ENCODE measurements at regions not wholly inside any gene's neighbourhood (a gene's known extent, or its start where the extent isn't known, plus 50 kb on each side); places are given as distances from the start of the nearest gene placed in this dataset.

- DNase-seq, result no peak
These were observed 373.1 kb upstream of the USP24 start for GRCh38 chr1:55588309-55588708.

DNA sequence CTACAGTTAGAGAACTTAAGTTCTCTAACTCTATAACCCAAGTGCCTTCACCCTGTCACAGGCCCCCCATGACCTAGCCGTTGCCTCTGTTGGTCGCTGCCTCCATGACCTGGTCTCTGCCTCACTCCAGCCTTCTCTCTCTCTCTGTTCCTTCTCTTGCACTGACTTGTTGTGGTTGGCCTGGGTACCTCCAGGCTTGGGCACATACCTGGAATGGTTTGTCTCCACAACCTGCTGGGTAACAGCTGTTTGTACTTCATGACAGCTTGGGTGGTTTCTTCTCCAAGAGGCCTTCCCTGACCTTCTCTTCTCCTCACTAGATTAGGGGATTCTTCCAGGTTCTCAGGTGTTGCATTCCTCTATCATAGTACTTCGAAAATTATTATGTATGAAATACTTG lies 371.6 kb upstream of the USP24 start:
- DNase-seq, result no peak

GRCh38 chr1:55585402-55585792 lies 370.2 kb upstream of the USP24 start:
- no peak for DNase-seq

- DNase-seq, result peak; percentile 69
These were observed 369.6 kb upstream of the USP24 start for GRCh38 chr1:55584526-55585401.

- DNase-seq, result no peak
These were observed 366.9 kb upstream of the USP24 start for GRCh38 chr1:55582084-55582483.

DNA sequence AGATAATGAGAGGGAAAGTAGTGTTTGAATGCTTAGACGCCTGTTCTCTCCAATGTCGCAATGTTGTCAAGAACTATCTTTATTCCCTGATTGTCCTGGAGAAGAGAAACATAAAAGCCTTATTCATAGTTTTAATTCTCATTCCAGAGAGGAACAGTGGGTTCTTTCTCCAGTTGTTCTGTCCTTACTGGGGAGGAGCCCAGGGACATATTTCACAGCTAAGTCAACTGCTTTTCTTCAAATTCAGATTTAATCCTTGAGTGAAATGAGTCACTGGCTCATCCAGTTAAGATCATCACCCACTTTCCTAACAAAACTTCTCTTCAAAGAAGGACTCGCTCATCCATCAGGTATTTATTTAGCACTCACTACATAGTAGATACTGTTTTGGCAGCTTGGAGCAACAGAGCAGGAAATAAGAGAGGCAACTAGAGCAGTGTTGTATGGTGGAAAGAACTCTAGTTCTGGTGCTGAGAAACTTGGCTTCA lies 365.7 kb upstream of the USP24 start:
- peak; percentile 11 for DNase-seq

DNA sequence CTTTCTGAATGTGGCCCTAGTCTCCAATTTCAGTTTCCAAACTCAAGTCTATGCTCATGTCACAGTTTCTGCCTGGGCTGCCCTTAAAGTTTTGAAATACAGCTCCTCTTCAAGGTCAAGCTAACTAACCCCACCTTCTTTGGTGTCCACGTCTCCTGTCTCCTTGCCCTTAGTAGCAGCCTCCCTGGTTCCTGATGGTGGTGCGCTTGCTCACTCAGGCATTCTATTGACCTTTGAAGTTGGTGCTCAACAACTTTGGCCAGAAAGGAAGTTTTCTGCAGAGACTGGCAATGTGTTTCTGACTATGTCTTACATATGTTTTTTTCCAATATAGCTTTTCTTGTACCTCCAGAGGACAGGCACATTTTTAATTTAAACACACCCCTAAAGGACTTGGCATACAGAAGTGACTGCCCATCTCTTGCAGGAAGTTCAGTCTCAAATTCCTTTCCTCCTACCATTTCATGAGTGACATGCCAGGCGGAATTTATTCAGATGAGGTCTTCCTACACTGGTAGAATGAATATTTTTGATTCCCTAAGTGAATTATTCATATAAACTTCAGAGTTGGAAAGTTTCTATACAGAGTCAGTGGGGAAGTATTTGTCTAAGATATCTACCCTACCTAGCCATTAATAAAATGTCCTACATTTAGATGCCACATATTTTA lies 364.3 kb upstream of the USP24 start:
- no peak for DNase-seq

DNA sequence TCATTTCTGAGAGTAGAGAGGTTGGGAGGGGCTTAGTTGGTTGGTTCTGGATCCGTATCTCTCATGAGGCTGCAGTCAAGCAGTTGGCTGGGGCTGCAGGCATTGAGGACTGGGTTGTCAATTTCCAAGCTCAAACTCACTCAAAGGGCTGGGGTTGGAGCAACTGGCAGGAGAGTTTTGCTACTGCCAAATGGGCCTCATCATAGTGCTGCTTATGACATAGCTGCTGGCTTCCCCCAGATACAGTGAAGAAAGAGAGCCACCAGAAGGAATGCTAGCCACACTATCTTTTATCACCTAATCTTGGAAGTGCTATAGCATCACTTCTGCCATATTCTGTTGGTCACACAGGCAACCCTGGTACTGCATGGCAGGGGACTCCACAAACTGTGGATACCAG lies 363.5 kb upstream of the USP24 start:
- DNase-seq, result no peak

- DNase-seq, result peak; percentile 33
These were observed 360.6 kb upstream of the USP24 start for GRCh38 chr1:55575571-55576279.

DNA sequence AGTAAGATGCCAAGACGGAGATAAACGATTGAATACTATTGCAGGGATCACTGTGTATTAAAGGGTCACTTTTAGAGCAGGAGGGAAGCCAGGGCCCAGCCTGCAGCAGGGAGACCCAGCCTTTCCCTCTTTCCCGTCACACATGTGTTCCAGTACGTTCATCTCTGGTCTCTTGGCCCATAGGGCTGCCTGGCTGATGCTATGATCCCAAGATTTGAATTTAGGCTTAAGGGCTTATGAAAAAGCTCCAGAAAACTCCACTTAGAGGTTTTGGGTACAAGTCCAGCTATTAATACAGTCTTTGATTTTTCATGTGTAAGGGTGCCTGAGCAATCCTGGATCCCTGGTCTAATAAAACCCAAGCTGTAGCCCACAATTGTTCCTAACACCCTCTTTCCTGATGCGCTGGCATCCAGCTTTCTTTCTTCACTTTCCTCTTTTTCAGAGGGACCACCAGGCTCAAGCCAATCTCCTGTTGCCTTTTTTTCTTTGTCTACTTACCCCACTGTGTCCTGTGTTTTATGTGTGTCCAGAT lies 359.6 kb upstream of the USP24 start:
- DNase-seq, result no peak

DNA sequence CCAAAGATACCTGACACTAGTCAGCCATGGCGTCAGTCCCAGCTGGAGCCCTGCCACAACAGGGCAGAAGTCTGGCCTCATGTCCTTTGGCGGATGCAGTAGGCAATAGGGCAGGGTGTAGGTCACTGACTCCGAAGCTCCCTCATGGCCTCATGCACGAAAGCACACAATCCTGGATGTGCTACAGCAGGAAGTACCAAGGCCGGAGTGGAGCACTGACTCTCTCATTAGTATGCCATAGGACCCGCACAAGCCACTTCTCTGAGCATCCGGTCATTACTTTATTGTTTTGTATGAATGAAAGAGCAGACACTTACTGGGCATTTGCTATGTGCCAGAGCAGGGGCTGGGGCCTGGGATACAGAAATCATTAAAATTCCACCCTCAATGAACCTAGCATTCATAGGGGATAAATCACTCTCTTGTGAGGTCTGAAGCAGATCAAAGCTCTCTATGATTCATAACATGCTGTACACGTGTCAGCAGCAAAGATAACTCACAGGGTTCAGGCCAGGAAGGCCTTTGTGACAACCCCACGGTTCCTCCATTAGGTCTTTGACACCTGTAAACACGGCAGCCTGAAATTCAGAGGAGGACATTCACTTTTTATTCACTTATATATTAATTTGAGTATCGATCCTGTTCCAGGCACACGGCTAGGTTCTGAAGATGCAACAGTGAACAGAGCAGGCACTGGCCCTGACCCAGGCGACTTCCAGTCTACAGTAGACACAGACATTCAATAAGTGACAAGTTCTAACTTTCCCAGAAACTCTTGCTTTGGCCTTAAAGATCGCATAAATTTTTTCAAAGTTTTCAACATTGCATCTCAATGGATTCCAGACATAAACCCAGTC lies 357.9 kb upstream of the USP24 start:
- DNase-seq, result no peak

DNA sequence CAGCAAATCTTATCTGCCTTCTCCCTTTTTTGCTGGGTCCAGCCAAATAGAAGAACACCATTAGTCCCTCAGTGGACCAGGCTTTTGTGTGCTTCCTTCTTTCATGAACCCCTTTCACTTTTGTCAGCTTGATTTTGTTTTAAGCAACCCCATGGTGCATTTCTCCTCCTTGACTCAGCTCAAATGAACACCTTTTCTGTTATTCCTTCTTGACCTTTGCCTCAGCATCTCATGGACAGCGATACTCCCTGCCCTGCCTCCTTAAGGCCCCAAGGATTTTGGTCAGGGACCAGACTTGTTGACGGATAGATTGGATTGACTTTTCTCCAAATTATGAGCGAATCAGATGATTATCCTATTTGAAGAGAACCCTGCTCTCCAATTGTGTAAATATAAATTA lies 356.6 kb upstream of the USP24 start:
- no peak for DNase-seq

DNA sequence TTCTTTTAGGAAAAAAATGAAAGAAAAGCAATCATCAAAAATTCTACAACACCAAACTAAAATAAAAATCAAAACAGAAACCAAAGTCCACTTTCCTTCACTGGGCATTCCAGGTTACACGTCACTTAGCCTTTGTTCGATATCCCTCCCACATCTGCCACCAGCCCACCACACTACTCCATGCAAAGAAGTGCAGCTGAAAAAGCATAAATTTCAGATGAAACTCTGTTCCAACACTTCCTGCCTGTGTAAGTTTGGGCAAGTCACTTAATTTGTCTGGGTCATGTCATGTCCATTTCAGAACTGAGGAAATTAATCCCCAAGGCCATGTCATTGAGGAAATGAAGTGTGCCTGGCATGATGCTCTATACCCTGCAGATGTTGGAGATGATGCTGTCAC lies 354.3 kb upstream of the USP24 start:
- no peak for DNase-seq

DNA sequence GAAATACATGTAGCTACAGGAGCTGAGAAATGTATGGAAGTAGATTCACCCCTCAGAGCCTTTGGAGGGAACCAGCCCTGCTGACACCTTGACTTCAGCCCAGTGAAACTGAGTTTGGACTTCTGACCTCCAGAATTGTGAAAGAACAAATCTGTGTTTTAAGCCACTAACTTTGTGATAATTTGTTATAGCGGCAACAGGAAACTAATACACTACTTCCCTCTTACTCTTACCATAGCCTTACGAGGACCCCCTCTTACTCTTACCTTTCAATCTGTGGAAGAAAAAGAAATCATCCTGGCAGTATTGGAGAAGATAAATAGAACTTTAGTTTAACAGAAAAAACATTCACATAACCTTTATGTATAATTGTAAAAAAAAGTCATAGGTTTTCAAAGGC lies 353.6 kb upstream of the USP24 start:
- DNase-seq, result no peak

GRCh38 chr1:55560266-55560665 lies 345.1 kb upstream of the USP24 start:
- DNase-seq, result no peak

GRCh38 chr1:55559842-55560241 lies 344.7 kb upstream of the USP24 start:
- DNase-seq, result no peak

GRCh38 chr1:55559161-55559611 lies 344.0 kb upstream of the USP24 start:
- DNase-seq, result no peak

DNA sequence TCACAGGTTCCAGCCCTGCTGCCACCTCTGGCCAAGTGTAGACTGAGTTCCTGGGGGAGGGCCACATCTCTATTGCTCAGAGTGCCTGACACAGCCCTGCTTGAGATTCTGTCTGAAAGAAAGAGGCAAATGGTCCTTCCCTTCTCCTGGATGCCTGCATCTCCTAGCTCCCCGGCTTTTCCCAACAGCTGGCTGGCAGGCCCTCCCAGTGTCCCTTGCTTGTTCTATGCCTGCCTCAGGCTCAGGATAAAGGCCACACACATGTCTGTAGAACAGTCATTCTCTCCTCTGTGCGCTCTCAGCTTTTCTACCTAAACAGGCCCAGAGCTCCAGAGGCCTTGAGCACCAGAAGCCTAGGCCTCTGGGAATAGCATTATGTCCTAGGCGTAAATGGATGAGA lies 343.4 kb upstream of the USP24 start:
- DNase-seq, result no peak

DNA sequence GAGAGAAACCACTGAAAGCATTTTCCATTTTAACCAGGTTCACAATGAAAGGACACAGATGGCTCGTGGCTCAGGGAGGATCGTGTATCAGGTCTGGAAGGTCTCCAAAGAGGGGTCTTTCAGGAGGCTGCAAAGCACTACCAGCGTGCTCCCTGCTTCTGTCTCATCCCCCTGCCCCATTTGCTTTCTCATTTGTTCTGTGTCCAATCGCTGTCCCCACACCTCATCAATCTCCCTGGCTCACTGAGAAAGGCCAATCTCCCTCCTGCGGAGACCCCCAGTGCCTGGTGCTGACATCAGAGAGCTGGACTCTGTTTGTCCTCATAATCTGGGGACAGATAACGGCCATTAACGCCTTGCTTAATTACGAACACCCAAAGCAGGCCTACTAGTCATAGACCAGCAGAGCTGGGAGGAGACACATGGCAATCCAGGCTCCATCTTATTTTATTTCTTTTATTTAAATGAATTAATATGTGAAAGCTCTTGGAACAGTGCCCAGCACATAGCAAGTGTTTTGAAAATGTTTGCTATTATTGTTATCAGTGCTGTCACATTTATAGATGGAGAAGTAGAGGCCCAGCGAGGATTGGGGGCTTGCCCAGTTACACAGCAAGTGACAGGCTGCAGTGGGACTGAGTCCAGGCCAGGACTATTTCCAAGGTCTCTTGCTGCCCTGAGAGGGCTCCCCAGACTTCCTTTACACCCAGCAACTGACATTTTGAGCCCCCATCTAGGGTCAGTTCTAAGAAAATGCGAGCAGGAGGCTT lies 341.0 kb upstream of the USP24 start:
- no peak for DNase-seq

DNA sequence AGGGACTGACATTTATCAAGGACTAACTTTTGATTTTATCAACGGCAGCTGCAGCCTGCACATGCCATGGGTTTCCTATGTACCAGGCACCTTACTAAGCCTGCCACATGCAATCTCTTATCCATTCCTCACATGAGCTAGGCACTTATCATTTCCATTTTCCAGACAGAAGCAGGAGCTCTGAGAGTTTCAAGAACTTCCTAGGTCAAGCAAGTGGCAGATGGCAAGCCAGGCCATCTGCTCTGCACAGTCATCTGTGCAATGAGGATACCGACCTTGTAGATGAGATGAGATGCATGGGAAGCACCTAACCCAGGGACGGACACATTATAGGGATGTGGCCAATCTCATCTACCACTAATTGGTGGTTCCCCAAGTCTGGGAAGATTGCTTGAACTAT lies 339.4 kb upstream of the USP24 start:
- DNase-seq, result no peak

- no peak for DNase-seq
These were observed 337.5 kb upstream of the USP24 start for GRCh38 chr1:55552636-55553035.

DNA sequence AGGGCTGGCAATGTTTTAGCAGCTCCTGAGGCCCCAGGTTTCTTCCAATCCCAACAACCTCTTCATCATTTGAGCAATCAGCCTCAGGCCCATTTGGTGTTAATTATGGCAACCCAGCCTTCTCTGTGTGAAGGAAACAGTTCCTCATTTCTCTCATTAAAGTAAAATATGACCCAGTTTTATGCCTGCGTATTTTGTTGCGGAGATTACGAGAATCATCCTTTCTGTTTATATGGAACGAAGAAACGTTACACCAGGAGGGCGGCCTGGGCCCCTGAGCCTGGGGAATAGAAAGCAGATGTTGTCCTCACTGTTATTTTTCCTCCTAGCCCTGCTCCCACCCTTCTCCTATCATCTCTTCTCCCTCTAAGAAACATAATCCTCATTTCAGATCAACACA lies 332.2 kb upstream of the USP24 start:
- DNase-seq, result no peak
